Stimulated activated CD4-positive, alpha-beta T cell treated with anti-CD3 and anti-CD28 coated beads, TNF-alpha, amount 100 ng/mL, for 1 hour (primary cell): ENCODE measurements at regions not wholly inside any gene's neighbourhood (a gene's known extent, or its start where the extent isn't known, plus 50 kb on each side); places are given as distances from the start of the nearest gene placed in this dataset.
"Not testable (repeated sequence)": the region's sequence is repeated elsewhere in the genome, so short reads cannot be mapped to it uniquely, and the experiment has no call there.

Experiments used
- DNase-seq, 3 donors: peaks; one replicate each; pipeline ENCODE4 v3.0.0-alpha.2; 2020; ENCODE audit warnings: low read depth in 3 of 3, low spot score in 1 of 3

DNA sequence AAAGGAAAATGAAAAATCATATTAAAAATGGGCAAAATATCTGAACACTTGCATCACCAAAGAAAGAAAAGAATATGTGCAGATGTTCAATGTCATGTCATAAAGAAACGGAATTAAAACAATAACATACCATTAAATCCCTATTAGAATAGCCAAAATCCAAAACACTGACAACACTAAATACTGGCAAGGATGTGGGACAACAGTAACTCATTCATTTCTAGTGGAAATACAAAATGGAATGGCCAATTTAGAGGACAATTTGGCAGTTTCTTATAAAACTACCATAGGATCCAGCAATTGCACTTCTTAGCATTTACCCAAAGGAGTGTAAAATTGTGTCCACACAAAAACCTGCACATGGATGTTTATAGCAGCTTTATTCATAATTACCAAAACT is 542.5 kb upstream of the UBE2E2 start:
- no peak for DNase-seq

DNA sequence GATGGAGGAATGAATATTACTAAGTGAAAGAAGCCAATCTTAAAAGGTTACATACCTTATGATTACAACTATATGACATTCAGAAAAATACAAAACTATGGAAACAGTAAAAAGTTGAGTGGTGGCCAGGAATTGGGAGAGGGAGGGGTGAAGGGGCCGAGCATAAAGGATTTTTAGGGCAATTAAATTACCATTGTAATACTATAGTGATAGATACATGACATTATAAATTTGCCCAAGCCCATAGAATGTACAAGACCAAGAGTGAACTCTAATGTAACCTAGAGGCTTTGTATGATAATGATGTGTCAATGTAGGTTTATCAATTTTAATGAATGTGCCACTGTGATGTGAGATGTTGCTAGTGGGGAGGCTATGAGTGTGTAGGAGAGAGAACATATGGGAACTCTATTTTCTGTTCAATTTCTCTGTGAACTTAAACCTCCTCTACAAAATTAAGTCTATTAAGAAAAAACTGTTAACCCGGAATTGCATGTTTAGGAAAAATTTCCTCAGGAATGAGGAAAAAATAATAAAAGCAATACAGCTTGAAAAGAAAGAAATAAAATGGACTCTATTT is 541.9 kb upstream of the UBE2E2 start:
- no peak for DNase-seq

DNA sequence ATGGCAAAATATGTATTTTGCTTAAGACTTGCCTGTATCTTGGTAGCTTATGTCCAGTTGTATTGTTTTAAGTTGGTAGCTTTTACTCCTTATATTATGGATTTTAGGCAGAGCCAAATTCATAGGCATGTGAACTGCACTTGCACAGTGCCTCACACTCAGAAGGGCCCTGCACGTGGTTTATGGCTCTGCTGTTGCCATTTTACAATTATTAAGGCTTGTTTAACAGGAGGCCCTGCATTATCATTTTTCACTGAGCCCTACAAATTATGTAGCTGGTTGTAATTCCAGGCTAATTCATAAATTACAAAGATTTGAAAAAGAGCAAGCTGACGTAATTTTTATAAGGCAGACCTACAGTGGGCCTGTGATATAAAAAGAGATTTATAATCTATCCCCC is 537.6 kb upstream of the UBE2E2 start:
- no peak for DNase-seq

DNA sequence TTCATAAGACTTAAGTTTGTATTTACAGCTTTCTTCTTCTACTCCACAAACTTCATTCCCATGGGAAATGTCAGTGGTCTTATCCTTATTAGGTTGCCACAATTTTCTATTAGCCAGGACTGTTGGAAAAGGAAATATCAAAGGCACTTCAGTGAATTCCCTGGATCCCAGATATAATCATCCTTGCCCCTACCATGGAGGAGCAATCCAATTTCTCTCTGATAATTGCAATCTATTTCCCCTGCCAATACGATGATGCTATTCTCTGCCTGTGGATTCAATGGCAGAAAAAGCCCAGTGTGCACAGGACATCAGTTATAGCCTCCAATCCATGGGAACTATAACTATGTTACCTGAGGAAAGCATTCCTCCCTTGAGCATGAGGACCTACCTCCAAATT is 536.4 kb upstream of the UBE2E2 start:
- no peak for DNase-seq

DNA sequence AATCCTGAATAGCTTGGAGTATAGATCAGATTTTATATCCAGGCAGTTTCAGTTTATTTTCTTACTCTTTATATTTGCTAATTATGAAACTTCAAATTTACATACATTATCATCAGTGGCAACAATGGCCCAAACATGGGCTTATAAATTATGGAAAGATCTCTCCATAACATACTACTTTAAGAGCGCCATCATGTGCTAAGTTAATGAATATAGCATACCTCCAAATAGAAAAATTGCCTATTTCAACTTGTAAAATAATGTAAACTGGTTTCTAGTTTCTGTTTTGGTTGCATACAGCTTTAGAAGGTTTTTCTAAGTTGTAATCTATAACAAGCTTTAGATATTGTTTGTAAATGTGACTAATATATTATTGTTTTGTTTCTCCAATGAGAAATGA is 531.3 kb upstream of the UBE2E2 start:
- no peak for DNase-seq

DNA sequence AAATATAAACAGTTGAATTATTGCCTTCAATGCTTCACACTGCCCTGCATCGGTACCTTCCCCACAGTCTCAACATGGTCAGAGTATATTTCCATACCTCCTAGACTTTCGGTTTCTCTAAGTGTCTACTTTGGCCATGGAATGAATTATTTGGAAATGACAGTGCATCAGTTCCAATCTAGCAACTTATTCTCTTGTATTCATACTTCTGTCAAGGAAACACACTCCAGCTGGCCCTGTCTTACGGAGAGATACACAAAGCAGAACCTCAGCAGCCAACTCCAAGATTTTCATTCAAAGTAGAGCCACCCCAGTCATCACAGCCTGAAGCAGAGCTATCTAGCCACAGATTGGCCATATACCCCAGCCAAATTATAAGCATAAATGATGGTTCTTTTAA is 518.4 kb upstream of the UBE2E2 start:
- DNase-seq, result no peak

DNA sequence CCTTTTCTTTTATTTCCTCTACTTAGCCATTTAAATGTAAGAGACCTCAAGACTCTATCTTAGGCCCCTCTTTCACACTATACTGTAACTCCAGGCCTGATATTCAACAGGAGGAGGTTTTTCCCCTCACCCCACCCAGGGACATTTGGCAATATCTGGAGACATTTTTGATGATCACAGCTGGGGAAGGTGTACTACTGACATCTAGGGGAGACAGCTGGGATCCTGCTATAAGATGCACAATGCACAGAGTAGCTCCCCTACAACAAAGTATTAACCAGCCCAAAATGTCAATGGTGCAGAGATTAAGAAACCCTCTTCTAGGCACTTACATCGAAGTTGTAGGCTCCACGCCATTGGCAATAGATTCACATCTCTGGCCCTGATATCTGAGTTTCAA is 517.5 kb upstream of the UBE2E2 start:
- no peak for DNase-seq

DNA sequence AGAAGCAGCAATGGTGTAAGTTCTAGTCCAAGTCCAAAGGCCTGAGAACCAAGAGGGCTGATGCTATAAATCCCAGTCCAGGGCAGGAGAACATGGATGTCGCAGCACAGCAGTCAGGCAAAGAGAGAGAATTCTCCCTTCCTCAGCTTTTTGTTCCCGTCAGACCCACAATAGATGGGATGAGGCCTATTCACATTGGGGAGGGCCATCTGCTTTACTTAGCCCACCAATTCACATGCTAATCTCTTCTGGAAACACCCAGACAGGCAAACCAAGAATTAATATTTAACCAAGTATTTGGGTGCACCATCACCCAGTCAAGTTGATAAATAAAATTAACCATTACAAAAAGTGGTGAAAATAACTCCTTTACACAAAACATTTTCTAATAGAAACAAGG is 511.7 kb upstream of the UBE2E2 start:
- no peak for DNase-seq

DNA sequence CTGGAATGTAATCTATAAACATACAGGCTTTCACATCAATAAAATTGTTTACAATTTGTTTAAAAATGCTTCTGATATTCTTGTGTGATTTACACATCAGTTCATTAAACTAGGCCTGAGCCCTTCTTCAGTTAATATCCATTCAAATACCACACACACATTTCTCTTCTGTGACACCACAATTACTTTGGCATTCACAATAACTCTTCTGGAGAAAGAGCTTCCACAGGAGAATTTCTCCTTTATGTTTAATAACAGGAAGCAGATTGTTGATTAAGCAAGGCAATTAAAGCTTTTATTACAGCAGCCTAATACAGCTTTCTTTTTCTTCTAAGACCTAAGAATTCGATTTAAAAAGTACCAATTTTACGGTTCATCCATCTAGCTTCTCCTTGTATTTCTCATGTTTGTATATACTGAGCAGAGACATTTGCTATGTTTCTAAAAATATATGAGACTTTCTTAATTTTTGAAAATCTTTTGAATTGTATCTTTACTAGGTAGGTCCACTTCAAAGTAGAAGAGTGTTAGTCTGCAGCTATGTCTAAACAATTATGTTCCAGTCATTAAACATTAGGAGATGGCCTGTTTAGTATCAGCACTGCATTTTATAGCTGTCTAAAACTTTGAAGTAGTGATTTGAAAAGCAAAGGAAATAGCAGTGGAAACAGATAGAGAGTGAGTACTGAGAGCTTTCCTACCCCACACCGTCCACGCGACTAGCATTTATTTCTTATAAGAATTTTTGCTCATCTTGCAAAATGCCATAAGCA is 511.1 kb upstream of the UBE2E2 start:
- no peak for DNase-seq

DNA sequence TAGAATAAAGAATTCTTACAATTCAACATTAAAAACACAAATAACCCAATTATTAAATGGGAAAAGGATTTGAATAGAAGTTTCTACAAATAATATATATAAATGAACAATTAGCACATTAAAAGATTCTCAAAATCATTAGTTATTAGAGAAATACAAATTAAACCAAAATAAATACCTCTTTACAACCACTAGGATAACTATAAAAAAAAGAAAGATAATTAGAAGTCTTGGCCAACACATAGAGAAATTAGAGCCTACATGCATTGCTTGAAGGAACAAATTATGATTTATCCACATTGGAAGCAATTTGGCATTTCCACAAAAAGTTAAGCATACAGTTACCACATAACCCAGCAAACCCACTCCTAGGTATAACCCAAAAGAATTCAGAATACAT is 502.3 kb upstream of the UBE2E2 start:
- DNase-seq, result no peak

DNA sequence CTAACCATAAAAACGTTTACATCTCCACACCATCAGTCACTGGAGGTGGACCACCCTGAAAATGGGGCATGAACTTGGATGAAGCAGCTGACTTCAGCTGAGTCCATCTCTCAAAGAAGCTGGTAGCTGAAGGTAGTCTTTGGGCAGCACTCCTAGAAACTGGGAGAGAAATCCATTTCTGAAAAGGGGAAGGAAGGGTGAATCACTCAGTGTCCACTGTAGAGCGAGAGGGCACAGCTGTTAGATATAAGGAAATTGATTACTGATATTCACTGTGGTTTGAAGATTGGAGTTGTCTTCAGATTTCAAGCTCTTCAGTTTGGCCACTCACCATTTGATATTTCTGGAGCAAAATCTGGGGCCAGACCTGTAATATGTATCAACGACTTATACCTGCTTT is 499.0 kb upstream of the UBE2E2 start:
- no peak for DNase-seq

DNA sequence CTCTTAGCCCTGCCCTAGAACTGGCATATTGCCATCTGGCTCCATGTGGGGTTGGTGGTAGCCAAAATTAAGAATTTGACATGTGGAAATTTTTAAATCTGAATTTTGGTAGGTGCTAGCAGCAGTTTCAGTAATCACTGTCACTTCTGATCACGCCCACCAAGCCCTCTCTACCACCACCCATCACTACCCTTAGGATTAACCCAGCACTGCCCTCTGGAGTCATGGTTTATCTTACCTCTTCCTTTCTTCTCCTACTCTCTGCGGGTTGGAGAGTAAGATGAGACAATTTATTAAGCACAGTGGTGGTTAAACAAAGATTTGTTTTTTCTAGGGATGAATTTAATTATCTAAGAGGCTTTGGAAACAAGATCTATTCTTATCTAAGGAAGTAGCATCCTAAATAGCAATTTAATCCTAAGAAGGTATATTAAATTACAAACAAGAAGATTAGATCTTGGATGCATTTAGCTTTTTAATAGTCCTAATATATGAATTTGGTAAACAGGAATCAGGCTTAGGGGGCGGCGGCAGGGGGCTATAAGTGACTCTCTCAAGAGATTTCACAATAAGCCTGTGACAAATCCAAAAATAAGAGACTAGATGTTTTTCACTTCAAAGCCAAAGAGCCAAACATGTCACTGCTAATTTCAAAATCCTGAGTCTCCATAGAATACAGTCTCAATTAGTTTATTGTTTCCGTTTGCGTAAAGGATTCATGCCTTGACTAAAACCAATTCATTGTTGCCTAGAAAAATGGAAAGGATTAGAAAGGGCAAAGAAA is 498.4 kb upstream of the UBE2E2 start:
- no peak for DNase-seq

DNA sequence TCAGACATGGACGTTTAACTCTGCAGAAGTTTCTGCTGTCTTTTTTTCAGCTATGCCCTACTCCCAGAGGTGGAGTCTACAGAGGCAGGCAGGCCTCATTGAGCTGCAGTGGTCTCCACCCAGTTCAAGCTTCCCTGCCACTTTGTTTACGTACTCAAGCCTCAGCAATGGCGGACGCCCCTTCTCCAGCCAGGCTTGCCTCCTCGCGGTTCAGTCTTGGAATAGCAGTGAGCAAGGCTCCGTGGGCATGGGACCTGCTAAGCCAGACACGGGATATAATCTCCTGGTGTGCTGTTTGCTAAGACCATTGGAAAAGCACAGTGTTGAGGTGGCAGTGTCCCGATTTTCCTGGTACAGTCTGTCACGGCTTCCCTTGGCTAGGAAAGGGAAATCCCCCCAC is 496.2 kb upstream of the UBE2E2 start:
- not testable (repeated sequence) for DNase-seq

DNA sequence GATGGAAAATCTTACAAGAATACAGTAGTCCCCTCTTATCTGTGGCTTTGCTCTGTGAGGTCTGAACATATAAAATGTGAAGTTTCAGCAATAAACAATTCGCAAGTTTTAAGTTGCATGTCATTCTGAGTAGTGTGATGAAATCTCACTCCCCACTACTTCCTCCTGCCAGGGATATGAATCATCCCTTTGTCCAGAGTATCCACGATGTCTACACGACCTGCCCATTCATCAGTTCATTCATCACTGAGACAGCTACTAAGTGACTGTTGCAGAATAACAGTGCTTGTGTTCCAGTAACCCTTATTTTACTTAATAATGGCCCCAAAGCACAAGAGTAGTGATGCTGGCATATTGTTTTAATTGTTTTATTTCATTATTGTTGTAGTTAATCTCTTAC is 489.2 kb upstream of the UBE2E2 start:
- DNase-seq, result no peak

DNA sequence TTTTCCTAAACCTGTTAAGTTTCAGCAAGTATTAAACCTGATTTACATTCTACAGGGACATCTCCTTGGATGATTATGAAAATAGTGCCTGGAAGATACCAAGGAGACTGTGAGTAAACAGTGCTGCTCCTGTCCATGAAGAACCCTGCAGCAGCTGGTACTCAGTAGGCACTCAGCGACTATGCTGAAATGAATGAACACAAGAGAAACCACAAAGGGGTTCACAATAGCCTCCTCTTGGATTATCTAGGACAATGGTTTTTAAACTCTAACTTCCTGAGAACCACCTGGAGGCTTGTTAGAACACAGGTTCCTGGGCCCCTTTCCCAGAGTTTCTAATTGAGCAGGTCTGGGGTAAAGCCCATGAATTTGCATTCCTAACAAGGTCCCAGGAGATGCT is 488.4 kb upstream of the UBE2E2 start:
- no peak for DNase-seq

DNA sequence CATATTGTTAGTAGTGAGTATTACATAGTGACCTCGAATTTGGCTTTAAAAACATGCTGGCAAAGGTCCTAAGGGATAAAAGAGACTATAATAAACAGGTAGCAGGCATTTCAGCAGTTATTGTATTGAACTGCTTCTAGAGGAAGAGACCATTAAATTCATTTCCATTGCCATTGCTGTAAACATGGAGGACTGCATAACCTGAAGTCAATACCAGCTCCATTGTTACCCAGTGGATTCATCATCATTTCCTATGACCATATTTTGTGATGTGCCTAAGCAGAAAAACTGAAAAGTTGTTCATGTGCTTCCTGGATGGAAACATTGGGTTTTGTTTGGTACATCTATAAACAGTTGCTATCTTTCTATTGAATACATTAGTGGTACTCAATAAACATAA is 482.5 kb upstream of the UBE2E2 start:
- DNase-seq, result no peak

DNA sequence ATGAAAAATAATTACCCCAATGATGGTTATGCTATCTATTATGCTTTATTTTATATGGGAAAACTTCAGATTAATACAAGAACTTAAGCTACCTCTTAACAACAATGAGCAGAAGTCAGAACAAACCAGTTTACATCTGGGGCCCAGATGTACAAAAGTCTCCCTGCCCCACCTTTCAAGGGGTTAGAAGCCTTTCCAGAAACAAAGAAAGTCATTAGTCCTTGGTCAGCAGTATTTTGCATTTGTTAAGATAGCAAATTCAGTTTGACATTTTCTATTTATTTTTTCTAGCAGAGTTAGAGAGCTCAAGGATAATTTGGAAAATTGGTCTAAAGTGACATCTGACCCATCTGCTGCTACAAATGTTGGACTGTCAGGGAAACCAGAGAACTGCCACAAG is 478.7 kb upstream of the UBE2E2 start:
- DNase-seq, result no peak

DNA sequence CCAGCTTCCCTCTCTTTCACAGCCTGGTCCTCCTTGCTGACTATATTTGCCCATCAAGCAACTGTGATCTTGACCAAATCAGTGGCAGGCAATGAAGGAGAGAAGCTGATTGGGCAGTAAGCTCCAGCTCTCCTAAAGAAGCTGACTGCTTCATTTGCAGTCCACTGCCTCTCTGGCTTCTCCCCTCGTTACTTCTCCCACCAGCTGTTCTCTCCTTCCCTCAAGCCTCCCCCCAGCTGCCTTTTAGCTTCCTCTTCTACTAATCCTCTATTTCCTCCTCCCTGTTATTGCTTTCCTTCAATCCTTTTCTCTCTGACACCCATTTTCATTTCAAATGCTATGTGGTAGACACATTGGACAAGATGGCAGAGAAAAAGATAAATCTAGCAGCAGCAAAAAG is 474.7 kb upstream of the UBE2E2 start:
- DNase-seq, result no peak

DNA sequence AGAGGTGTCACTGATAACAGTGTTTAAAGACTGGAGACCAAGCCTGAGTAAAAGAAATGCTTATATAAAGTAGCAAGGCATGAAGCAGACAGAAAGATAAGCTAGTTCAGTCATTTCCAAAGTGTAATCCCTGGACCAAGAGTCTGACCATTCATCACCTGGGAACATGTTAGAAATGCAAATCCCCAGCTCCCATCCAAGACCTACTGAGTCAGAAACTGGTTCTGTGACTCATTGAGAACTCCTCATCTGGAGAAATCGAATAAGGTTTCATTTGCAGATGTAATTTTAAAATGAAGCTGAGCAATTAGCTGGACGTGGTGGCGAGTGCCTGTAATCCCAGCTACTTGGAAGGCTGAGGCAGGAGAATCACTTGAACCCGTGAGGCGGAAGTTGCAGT is 473.9 kb upstream of the UBE2E2 start:
- no peak for DNase-seq

DNA sequence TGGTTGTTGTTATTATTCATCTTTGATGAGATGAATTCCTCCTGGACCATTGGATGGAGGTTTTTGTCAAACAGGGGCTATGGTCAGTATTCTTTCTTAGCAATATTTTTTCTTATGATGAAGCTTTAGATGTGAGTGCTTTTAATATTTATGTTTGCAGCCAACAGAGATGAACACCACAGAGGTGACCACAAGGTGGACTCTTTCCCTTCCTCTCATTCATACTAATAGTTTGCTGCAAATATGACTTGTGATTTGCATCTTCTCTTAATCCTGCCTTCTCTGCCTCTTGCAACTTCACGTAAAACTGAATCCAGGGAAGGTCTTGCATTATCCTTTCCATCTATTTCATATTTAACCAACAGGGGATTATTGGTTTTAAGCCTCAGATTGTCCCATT is 473.1 kb upstream of the UBE2E2 start:
- no peak for DNase-seq

DNA sequence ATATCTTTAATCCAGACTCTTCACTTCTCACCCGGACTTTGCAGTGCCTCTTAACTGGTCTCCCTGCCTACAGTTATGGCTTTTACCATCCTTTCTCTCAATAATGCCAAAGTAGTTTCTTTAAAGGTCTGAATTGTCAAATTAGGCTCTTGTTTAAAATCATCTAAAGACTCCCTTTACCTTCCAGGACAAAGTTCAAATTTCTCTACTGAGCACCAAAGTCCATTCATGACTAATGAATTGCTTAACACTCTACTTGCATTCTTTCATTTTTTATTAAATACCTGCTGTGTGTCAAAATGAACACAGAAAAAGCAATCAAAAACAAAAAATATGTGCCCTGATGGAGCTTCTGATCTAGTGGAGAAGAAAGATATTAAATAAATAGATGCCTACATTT is 472.4 kb upstream of the UBE2E2 start:
- no peak for DNase-seq

DNA sequence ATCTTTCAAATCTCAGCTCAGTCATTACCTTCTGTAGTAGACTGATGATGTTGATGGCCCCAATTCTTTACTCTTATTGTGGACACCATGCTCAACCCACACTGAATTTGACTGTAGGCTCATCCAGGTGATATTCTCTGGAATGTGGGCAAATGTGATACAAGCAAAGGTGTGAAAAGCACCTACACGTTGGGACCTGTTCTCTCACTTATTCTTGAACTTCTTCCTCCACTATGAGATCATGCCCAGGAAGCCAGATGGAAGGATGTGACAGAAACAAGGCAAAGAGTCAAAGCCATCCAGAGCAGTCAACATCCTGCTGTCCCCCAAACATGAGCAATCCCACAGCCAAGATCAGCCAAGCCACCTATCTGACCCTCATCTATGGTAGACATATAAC is 471.2 kb upstream of the UBE2E2 start:
- DNase-seq, result no peak

DNA sequence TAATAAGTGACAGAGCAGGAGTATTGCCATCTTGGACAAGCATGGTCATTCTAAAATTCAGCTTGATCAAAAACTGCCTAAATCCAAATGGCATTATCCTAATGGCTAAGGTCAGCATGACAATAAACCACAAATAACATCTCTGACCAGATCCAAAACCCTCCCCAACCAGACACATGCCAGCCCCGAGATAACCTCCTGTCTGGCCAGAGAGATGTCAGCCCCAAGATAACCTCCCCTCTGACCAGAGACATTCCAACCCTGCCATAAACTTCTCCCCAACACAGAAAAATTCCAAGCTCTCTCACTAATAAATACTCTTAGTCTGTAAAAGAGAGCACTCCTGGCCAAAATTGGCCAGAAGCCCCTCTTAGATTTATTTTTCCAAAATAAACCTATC is 470.5 kb upstream of the UBE2E2 start:
- no peak for DNase-seq
